Skin of body (tissue), 1 donor: ENCODE measurements at regions not wholly inside any gene's neighbourhood (a gene's known extent, or its start where the extent isn't known, plus 50 kb on each side); places are given as distances from the start of the nearest gene placed in this dataset.
"Not testable (repeated sequence)": the region's sequence is repeated elsewhere in the genome, so short reads cannot be mapped to it uniquely, and the experiment has no call there.

Experiments used
- DNase-seq: peaks from one replicate; lab custom pipeline; 2025; lab: John Stamatoyannopoulos, UW

GRCh38 chr11:133639408-133639807 lies 107.1 kb upstream of the OPCML start:
- no peak for DNase-seq

GRCh38 chr11:133638921-133639320 lies 106.6 kb upstream of the OPCML start:
- DNase-seq = no peak

DNA sequence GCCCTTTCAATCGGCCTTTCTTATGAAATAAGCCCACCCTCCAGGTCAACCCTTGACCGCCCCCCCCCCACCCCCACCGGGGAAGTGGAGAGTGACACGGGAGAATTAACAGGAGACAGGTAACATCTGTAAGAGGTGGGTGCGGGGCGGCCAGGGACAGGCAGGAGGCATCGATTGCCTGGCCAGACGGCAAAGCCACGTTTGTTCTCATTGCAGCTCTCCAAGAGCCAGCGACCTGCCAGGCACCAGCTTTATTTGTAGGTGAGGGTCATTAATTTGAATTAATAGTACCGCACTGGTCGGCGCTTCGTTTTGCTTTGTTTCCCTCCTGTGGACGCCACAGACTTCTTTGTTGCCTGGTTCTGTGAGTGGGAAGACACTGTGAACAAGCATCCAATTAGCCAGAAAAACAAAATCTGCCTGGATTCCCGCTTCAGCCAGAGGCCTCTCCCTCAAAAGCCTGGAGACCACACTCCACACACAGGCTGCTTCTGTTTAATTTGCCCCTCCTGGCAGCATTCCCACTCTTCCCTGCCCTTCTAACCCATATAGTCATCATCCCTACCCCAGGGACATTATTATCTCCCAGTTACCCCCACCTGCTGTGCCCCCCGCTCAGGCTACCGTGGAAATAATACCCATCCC lies 104.5 kb upstream of the OPCML start:
- DNase-seq = no peak

DNA sequence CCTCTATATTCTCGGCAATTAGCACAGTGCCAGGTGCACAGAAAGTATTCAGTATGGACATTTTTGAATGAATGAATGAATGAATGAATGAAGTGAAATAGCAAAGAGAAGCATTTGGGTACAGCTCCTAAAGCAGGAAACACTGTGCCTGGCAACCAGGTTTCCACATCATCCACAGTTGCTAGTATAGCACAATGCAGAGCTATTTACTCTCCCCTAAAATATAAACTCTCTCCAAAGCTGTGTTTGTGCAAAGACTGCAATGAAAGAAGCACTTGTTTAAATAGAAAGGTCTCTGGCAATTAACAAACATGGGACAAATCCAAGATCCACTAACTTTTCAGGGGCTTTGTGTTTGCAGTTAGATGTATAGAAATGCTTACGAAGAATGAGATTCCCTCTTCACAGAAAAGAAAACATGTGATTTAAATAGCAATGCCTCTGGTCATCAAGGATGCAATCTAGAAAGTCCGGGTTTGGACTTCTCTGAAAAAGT lies 103.0 kb upstream of the OPCML start:
- no peak for DNase-seq

DNA sequence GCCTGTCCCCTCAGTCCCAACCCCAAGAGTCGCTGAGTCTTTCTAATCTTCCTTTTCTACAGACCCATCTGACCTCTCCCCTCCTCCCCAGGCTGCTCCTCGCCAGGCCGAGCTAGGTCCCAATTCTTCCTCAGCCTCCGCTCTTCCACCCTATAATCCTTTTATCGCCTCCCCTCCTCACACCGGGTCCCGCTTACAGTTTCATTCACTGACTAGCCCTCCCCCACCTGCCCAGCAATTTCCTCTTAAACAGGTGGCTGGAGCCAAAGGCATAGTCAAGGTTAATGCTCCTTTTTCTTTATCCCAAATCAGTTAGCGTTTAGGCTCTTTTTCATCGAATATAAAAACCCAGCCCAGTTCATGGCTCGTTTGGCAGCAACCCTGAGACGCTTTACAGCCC lies 96.1 kb upstream of the OPCML start:
- DNase-seq = not testable (repeated sequence)

DNA sequence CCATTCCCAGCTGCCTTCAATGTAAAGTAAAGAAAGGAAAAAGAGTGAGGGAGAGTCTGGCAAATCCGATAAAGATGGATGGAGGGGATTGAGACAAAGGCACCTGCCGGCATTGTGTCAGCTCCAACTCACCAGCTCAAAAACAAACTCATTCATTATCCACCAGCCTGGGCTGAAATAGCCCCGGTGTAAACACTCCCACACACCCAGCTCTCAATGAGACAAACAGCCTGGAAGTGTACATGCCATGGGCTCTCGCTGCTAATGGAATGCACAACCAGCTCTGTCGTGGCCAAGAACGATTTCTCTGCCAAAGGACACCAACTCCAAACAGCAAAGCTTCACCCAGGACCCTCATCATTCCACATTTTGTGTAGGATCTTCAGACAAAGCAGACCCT lies 89.3 kb upstream of the OPCML start:
- no peak for DNase-seq

- peak; percentile 12 for DNase-seq
Measured at GRCh38 chr11:133619973-133620372, 87.7 kb upstream of the OPCML start.

DNA sequence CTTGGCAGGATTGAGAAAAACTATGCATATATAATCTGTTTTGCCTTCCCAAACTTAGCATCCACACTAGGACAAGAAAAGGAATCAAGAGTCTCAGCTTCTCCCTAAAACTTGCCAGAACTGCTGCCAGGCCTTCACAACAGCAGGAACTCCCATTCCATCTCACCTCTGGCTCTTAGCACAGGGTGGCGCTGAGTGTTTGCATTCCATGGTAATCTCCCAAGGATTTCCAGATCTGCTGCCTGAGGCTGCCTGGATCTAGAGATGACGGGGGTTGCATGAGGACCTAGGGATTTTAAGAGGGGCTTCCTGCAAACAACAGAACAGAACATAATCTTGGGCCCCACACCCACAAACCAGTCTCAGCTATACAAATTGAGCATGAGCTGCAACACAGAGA lies 87.1 kb upstream of the OPCML start:
- no peak for DNase-seq

DNA sequence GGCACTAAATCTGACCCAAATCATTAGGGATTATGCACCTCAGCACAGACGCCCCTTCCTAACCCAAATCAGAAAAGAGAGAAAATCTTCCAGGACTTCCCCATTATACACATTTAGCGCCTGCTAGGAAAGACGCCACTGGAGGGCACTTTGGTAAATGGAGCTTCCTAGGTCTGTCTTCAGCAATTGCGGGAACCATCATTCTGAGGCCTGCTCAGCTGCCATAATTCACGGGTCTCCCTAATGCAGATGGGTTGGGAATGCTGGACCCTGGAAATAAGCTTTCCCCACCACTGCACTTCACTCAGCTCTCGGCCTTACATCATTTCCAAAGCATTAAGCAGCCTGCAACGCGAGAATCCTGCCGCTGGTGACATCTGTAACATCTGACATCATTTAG lies 86.2 kb upstream of the OPCML start:
- peak; percentile 51 for DNase-seq

- no peak for DNase-seq
Measured at GRCh38 chr11:133608496-133608895, 76.2 kb upstream of the OPCML start.

DNA sequence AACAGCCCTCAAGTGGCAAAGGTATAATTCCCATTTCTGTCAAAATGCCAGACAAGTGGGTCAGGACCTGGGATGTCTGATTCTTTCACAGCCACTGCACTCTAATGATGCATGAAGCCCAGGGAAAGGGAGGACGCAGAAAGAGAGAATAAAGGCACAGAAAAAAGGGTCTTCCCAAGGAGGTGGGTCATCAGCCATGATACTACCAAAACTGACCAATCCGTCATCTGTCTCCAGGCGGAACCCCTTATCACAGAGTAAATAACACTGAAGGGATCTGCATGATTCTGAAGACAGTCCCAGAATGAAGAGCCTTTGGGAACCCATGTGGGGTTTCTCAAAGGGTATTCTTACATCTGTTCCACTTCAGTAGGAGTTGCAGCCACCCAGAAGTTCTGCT lies 73.8 kb upstream of the OPCML start:
- DNase-seq = no peak

GRCh38 chr11:133605482-133605881 lies 73.2 kb upstream of the OPCML start:
- DNase-seq = no peak

GRCh38 chr11:133601641-133602040 lies 69.3 kb upstream of the OPCML start:
- DNase-seq = no peak

DNA sequence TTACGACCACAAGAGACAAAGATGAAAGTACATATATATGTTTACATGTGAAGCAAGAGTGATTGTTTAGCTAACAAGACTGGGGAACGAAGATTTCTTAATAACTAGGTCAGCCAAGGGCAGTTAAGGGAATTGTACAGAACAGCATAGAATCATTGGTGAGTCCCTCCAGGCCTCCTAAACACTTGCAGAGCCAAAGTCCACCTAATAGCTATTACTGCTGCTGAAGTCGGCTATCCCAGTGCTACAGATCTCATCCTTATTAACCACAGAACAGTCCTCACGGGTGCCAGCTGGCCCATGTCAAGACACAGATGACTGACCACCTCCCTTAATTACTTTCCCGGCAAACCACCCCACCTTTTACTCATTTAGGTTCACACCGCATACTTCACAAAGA lies 68.5 kb upstream of the OPCML start:
- no peak for DNase-seq

GRCh38 chr11:133600306-133600705 lies 68.0 kb upstream of the OPCML start:
- DNase-seq = no peak

GRCh38 chr11:133598906-133599305 lies 66.6 kb upstream of the OPCML start:
- no peak for DNase-seq

GRCh38 chr11:133597236-133597635 lies 64.9 kb upstream of the OPCML start:
- no peak for DNase-seq

DNA sequence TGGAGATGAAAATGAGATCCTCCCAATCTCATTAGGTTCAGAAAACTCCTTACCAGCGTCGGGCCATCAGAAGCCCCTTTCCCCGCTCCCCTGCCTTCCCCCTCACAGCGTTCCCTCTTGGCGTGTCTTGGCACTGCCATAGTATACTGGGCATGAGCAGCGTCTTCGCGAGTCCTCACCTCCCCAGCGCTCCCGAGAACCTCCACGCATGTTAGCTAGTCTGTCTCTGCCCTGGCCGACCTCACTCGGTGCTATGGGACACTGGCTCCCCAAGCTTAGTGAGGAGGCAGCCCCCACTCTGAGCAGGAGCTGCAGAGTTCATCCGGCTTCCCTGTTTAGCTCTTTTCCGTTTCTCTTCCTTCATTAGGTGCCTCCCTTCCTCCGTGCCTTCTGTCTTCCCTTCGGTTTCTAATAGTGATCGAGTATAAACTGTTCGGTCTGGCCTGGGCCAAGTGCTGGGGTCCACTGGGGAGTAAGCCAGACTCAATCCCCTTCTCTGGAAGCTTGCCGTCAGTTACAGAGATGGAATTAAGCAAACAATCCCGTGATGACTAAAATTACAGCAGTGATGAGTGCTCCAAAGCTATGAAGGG lies 63.8 kb upstream of the OPCML start:
- DNase-seq = no peak

DNA sequence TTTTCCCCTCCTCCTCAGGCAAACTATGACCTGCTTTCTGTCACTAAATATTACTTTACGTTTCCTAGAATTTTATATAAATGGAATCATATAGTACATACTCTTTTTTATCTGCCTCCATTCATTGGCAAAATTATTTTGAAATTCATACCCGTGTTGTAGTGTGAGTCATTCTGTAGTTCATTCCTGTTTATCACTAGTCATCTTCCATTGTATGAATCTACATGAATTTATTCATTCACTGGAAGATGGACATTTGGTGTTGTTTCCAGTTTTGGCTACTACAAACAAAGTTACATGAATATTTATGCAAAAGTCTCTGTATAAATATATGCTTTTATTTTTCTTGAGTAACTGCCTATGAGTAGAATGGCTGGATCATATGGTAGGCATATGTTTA lies 60.7 kb upstream of the OPCML start:
- no peak for DNase-seq

GRCh38 chr11:133586903-133587517 lies 54.7 kb upstream of the OPCML start:
- DNase-seq = no peak

DNA sequence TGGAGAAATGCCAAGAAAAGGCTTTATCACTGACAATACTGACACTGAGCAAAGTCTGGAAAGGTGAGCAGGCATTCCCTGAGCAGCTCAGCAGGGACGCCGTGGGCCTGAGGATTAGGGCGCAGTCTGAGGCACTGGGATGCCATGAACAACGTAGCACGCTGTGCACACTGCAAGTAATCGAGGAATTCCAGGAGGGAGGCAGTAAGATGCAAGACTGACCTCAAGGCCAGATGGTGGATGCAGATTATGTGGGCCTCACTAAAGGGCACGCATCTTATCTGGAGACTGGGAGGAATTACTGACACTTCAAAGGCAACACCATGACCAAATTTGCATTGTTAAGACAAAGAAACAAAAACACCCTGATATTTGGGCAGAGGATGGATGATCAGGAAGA lies 50.4 kb upstream of the OPCML start:
- DNase-seq = no peak

DNA sequence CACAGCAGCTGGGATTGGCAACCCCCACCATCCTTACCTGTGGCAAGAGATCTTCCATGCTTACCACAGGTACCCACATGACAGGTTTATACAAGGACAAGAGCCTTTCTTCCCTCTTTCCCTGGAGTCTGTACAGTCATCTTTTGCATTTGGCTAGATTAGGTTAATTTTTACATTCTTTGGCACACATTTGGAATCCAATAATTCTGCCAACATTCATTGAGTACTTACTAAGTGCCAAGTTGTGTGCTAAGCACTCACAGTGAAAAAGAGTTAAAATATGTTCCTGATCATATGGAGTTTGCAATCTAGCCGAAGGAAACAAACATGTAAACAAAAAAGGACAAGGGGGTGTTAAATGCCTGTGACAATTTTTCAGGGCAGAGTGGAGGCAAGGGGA lies 50.0 kb upstream of the OPCML start:
- DNase-seq = no peak
